NCI-H128 (cell line): ENCODE measurements at regions not wholly inside any gene's neighbourhood (a gene's known extent, or its start where the extent isn't known, plus 50 kb on each side); places are given as distances from the start of the nearest gene placed in this dataset.
"Not testable (repeated sequence)": the region's sequence is repeated elsewhere in the genome, so short reads cannot be mapped to it uniquely, and the experiment has no call there.

Source experiments
- DNase-seq: peaks from one replicate; lab custom pipeline; 2025; ENCODE audit not compliant: unreplicated experiment; lab: John Stamatoyannopoulos, UW

DNA sequence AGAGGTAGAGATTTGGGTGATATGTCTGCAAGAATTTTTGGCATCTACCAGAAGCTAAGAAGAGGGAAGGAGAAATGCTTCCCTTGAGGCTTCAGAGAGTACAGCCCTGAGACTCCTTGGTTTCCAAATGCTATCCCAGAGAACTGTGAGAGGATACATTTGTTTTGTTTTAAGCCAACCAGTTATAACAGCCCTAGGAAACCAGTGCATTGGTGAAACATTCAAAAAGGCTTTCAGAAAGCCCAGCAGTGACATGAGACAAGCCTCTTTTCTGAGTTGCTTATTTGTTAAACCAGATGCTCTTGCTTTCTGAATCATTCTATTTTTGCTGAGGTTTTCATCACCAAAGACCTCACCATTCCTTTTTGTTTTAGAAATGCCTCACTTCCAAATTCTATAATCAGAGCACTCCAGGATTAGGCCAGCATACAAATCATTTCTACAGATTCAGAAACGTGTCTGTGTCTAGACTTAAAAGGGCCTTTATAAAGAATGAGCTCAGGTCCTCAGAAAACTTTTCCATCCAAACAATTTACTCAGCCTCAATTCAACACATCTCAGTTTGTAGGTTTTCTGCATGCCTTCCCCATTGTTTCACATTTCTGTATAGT, 1617.8 kb upstream of the FLRT2 start:
- DNase-seq, result no peak

DNA sequence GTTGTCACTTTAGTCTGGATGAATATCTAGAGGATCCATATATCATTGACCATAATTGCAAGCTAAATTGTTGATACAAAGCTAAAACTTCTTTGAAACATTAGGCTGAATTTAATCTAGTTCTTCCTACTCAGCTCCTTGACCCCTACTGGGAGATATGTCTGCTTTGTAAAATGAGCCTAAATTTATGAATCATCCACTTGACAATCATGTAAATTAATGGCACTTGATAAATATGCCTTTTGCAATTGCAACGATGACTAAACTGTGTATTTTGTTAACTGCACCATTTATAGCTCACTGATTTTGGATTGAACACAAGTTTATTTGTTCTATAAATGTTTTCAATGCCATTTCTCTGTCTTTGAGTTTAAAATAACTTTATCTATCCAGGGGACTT, 1616.5 kb upstream of the FLRT2 start:
- DNase-seq, result no peak

DNA sequence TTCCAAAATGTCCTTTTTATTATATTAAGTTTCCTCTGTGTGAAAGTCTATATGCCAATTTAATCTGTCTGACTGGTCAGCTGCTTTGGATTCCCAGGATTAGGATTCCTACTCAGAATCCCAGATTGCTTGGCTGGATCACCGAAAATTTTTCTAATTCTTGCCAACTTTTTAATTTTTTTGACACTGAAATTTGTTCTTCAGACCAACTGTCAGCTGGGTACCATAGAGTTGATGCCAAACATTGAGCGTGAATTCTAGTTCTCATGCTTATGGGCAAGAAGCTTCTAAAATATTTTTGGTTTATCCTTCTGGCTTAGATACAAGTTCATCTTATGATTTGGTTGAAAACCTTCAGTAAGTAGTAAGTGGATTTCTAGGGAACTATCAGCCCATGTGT, 1611.4 kb upstream of the FLRT2 start:
- DNase-seq, result no peak

DNA sequence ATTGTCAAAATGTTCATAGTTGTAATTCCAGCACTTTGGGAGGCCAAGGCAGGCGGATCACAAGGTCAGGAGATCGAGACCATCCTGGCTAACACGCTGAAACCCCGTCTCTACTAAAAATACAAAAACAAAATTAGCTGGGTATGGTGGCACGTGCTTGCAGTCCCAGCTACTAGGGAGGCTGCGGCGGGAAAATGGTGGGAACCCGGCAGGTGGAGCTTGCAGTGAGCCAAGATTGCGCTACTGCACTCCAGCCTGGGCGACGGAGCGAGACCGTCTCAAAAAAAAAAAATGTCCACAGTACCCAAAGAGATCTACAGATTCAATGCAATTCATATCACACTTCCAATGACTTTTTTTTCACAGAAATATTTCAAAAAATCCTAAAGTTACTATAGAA, 1610.3 kb upstream of the FLRT2 start:
- not testable (repeated sequence) for DNase-seq

DNA sequence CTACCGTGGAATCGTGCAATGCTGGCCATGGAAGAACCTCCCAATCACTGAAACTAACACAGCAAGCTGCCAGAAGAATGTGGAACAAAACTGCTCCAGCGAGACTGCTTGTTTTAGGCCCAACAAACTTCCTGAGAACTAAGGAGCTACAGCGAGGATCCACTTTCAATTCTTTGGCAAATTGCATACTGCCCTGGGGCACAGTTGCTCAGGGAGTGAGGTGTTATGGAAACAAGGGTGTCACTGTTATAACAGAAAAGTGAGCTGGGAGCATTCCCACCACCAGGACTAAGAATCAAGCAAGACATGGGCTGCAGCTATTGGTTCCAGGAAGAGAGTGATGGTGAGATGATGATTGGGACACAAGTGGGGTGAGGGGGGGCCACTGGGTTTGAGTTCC, 1606.1 kb upstream of the FLRT2 start:
- DNase-seq, result no peak

DNA sequence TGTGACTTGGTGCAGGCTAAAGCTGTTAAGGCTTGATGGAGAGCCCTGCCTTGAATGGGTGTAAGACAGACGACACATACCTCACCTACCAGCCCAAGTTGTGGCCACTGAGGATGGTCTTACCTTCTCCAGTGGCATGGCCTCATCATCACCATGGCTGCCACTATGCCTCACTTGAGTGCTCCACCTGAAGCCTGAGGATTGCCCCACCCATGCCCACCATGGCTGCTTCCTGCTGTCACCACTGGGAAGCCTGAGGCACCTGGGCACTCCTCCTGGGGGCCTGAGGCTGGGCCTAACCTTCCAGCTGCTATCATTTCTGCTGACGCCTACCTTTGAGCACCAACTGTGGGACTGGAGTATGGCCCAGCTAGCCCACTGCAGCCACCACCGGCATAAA, 1605.7 kb upstream of the FLRT2 start:
- no peak for DNase-seq

DNA sequence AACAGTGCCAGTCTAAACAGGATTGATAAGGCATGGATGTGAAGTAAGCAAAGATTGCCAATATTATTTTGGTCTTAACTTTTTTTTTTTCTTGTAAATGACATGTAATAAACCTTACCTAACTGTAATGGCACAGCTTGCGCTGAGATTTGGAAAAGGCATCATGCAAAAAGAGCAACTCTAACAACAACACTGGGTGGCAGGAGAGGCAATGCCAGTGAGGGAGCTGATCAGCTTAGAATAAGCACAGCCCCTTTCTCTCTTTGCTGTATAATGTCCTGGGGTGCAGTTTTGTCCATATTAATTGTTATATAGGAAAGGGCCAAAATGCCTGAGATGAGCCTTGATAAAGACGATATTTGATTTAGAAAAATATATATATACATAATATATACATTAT, 1589.7 kb upstream of the FLRT2 start:
- DNase-seq, result no peak

DNA sequence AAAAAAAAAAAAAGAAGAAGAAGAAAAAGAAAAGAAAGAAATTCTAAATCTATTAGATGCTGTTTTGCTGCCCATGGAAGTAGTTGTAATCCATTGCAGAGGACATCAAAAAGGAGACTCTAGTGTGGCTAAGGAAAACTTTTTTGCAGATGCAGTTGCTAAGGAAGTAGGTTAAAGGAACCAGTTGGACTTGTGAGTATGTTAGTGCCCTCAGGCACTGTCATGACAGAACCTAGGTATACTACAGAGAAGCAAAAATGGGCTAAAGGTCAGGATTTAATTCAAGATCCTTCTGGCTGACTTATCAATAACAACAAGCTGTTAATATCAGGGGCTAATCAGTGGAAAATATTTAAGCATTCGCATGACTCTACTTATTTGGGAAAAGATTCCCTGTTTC, 1571.6 kb upstream of the FLRT2 start:
- DNase-seq, result no peak

DNA sequence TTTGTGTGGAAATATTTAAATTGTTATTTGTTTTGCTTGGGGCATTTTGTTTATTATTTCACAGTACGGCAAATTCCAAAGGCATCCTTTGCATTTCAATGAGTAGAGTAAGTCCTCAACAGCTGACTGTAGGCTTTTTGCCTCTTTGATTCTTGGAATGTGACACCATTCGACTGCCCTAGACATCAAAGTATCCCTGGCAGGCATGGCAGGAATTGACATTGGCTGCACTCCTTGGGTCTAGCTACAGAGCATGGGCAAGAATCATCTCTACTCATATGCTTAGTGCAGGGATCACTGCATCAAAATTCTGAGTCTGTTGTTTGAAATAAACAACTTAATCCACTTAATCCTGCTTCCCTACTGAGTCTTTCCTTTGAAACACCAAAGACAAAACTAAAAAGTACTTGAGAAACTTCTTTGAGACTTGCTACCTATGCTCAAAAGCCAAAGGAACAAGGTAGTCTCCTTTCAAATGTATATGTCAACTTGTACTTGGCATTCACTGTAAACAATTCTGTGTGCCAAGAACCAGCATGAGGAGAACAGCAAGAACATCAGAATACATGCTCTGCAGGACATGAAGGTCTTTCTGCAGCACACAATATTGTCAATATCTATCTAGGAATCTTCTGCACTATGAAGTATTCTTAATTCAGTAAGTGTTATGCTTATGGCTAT, 1569.0 kb upstream of the FLRT2 start:
- DNase-seq, result no peak

DNA sequence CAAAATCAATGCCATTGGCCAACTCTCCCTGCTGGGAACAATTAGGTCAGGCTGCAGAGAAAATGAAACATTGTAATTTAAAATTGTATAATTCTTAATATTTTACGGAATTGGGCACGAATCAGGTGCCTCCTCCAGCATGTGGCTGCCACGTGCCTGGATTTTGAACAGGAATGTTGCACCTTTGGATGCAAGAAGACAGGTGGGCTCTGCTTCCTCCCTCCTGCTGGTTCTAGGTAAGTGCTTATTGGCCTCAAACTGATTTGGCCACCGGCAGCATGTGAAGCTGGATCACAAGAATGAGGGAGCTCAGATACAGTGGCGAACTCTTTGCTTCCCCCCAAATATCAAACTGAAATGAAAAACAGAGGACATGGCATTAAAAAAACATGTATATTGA, 1559.9 kb upstream of the FLRT2 start:
- DNase-seq, result no peak

DNA sequence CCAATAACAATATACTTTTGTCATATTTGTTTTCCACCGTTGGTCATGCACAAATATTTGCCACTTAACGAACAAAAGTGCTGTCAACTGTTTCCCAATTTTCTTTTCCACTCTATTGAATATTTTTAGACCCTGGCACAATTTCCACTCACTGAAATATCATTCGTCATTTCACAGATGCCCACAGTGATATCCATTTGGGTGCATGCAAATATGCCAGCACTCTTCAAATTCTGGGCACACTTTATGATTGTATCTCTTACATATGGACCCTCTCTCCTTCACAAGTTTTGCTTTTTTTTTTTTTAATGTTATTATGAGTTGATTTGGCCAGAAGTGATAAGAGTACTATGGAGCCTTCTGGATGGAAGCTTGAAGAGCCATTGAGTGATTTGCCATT, 1557.3 kb upstream of the FLRT2 start:
- DNase-seq, result no peak

DNA sequence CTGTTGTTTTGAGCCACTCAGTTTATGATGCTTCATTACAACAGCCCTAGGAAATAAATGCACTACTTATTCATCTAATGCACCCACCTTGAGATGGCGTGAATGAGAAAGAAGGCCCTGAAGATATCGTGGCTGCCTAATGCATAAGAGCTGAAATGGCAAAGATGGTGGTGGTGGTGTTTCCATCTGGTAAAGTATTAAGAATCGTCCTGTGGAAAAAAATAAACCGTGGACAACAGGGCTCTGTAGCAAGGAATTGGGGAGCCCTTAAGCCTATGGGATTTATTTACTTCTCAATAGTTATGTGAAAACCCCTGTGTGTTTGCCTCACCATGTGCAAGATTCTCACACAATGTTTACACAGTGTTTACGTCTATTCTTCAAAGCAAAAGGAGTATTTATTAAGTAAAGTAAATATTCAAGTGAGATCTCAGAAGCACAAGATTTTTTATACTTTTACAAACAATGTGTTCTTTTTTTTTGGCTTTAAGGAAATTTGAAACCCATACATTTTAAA, 1555.2 kb upstream of the FLRT2 start:
- DNase-seq, result no peak

DNA sequence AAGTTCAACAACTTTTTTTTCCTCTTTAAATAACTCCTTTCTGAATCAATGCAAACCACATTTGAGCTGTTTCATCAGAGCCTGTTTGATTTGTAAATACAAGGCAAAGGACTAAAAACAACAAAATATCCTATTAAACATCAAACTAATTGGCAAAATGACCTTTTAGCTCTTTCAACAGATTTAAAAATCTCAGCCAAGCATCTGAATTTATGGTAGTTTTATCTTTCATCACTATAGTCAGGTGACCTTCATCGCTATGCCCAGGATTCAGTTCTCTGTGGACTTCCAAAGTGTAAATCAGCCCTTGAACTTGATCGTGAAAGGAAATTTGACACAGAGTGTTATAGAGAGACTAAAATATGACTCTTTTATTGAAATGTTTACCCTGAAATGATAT, 1554.5 kb upstream of the FLRT2 start:
- no peak for DNase-seq

DNA sequence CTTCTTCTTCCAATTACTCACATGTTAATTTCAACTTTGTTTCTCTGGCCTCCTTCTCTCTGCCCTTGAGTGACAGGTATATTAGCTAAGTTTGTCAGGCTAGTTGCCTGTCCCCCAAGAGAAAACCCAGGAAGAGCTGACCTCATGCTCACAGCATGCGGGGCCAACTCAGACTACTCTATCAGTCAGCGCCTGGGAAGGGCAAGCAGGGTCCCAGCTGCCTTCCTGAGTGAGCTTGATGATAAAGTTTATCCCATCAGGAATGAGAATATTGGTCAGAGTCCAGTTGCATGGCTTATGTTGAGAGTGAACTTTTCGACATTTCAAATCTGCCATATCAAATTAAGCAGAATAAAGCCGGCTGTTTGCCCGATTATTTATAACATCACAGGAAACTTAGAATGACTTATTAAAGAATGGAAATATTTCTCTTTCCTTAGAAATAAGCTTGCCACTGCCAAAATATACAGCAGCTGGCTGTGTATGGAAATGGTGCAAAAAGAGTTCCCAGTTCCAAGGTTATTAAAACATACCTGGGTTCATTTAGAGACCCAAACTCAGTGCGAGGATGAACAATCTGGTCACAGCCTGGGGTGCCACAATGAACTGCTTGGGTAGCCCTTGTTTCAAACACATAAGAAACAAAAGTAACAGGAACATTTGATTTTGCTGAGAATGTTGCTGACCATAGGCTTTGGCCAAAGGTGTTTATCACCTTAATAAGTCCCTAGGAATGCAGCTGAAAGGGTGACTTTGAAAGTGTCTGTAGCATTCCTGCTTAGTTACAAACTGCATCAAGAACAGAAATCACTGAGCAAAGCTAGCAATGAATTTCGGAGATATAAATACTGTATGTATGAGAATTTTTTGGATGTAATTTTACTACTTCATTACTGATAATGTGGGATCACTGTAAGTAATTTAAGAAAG, 1553.8 kb upstream of the FLRT2 start:
- DNase-seq, result no peak

DNA sequence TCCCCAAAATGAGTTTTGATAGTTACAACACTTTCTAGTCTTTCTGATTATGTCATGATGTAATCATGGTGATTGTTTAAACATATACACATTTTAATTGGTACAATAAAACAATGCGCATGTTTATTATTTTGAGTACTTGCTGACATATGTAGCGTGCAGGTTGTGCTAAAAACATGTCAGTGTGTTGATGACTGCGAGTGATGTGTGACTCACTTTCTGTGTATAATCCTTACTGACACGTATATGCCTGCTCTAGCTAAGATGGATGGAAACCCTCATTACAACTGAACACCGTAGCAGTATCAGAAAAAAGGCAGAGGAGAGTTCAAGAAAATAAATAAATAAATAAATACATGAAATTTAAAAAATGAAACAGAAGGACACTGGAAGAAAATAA, 1552.4 kb upstream of the FLRT2 start:
- DNase-seq, result no peak

DNA sequence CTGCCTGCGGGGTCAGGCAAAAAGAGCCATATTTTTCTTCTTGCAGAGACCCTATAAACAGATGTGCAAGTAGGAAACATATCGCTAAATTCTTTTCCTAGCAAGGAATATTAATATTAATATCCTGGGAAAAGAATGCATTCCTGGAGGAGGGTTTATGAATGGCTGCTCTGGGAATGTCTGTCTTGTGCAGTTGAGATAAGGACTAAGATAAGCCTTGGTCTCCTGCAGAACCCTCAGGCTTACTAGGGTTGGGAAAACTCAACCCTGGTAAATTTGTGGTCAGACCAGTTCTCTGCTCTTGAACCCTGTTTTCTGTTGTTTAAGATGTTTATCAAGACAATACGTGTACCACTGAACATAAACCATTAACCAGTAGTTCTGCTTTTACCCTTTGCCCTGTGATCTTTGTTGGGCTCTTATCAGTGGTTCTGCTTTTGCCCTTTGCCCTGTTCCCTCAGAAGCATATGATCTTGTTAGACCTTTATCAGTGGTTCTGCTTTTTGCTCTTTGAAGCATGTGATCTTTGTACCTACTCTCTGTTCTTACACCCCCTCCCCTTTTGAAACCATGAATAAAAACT, 1548.2 kb upstream of the FLRT2 start:
- DNase-seq, result not testable (repeated sequence)

DNA sequence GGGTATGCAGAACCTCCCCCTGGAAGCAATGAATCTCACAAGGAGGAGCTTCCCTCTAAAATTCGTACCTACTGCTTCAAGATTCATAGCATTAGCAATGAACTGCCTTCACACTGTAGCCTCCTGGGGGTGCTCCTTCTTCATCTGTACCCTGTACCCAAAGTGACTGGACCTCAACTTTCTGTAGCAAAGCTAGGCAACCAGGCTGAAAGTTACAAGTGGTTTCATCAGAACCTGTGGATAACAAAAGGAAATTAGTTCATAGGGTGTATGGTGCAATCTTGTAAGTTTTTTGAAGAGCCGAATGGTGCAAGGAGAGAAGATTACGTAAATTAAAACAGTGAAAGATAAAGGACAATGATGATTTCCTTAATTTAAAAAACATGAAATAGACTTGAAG, 1541.7 kb upstream of the FLRT2 start:
- DNase-seq, result no peak

DNA sequence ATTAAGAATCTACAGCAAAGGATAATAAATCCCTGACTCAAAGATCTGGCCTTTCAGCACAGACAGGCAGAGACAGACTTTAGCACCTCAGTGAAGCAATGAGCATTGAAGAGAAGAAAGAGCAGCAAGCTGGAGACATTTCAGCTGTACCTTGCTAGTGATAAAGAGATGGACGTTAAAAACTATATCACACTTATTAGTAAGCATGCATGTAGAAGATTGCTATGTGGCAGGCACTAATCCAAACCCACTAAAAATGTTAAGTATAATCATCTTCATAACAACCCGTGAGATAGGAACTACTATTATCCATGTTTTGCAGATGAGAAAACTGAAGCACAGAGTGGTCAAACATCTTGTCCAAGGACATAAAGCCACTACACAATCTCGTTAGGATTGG, 1538.3 kb upstream of the FLRT2 start:
- no peak for DNase-seq

DNA sequence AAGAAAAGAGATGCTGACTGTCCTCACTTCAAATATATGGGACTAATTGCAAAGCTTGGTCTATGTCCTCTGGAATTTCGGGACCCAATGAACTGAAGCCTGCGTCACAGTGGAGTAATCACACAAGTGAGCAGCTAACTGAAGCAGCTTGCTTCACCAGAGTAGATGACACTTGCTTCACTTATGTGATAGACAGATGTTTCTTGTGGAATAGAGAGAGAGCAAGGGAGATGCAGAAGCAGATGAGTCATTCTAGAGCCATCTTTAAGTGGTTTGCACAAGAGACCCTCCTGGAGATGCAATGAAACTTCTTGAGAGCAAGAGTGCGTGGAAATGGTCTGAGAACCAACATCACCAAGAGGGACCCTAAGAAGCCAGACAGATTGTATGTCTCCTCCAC, 1537.1 kb upstream of the FLRT2 start:
- no peak for DNase-seq

DNA sequence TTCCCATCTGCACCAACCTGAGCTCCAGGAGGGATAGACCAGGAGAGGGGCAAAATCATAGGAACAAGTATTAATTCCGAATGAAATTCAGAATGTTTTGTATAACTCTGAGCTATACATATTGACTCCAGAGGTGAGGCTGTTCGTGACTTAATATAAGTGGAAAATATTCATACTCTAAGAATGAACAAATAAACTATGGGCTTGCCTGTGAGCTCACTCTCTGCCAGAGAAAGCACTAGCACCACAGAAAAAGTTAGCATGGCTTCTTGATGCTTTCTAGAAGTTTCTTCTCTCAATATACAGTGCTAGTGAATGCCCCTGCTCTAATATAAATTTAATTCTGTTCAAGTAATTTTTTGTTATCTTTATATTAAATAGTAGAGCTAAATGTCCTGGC, 1536.4 kb upstream of the FLRT2 start:
- DNase-seq, result no peak

DNA sequence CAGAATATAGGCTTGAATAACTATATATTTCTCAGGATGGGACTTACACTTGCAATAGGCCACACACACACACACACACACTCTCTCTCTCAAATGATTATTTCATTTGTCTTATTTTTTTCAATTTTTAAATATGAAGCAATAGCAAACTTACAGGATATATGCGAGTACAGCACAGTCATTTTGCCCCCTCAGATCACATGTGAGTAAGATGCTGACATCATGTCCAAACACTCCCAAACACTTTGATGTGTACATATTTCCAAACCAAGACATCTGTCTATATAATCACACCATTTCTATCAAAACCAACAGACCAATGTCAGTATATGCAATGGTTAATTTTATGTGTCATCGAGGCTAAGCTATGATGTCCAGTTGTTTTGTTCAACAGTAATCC, 1535.9 kb upstream of the FLRT2 start:
- no peak for DNase-seq

DNA sequence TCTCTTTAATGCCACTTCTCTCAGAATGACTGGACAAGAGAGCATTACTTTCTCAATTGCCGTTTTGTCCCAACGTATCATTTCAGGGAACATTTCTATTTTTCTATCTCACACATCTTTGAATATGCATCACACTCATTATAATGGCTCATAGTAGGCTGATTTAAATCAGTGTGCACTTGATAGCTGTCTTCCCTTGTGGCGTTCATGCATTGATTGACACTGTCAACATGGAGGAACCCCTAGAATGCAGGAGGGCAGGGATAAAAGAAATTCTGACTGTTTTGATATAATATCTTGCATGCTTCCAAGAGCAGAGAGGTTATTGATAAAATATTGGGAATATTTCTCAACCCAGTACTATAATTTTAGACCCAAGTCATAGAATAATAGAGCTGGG, 1528.9 kb upstream of the FLRT2 start:
- no peak for DNase-seq
